CD4-positive, alpha-beta T cell treated with Interleukin-4 for 4 hours (primary cell): ENCODE measurements at regions not wholly inside any gene's neighbourhood (a gene's known extent, or its start where the extent isn't known, plus 50 kb on each side); places are given as distances from the start of the nearest gene placed in this dataset.

ENCODE experiments used
- DNase-seq: peaks from one replicate; pipeline ENCODE4 v3.0.0-alpha.2; 2020

DNA sequence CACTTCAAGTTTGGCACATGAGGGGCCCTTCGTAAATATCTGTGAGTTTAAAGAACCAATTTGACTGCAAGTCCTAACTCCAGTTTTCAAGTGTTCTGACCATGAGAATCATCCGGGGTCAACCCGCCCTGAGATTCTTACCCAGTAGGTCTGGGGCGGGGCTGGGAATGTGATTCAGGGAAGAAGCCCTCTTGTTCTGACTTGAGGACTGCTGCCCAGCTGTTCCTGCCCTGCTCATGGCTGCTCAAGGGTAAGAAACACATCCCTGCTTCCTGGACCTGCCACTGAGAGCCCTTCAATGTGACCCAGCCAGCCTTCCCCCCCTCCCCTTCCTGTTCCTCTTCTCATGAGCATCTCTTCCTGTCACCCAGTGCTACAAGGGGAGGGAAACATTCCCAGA lies 92.7 kb upstream of the PGRMC2 start:
- DNase-seq, result no peak

DNA sequence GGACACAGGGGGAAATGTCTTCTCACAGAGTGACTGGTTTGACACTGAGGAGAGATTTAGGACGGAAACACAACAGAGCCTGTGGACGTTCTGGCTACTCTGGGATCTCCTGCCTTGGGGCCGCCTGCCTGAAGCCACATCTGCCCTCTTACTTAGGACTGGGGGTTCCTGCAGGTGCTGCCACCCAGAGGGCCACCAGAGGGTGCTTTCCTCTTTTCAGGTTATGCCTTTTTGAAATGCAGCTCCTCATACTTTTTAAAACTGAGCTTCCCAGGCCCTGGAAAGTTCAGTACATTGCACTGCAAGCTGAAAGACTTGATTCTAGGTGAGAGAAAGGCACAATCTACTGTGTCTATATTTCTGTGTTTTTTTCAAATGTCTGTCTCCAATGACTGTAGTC lies 92.2 kb upstream of the PGRMC2 start:
- no peak for DNase-seq

- DNase-seq, result no peak
Measured at GRCh38 chr4:128378668-128379067, 91.1 kb upstream of the PGRMC2 start.

DNA sequence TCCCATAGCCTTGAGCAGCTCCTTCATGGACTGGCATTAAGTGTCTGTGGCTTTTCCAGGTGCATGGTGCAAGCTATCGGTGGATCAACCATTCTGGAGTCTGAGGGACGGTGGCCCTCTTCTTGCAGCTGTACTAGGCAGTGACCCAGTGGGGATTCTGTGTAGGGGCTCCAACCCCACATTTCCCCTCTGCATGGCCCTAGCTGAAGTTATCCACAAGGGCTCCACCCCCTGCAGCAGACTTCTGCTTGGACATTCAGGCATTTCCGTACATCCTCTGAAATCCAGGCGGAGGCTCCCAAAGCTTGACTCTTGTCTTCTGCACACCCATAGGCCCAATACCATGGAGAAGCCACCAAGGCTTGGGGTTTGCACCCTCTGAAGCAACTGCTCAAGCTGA lies 89.3 kb upstream of the PGRMC2 start:
- DNase-seq, result no peak

- no peak for DNase-seq
Measured at GRCh38 chr4:128376303-128376702, 88.7 kb upstream of the PGRMC2 start.

DNA sequence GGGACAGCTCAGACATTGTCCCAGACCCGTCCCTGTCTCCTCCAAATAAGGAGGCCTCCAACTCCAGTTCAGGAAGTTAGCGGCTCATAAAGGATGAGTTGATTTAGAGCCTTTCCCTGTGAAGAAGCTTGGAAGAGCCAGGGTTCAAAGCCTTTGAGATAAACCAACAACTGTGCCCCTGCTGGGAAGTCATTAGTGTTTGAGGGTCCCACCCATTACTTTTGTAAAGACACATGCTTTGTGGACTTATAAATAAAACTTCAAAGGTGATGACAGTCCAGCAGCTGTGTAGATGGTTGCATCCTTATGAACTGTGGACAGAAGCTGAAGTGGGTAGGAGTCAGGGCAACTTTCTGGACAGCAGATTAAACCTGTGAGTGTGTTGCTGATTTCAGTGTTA lies 86.0 kb upstream of the PGRMC2 start:
- no peak for DNase-seq

DNA sequence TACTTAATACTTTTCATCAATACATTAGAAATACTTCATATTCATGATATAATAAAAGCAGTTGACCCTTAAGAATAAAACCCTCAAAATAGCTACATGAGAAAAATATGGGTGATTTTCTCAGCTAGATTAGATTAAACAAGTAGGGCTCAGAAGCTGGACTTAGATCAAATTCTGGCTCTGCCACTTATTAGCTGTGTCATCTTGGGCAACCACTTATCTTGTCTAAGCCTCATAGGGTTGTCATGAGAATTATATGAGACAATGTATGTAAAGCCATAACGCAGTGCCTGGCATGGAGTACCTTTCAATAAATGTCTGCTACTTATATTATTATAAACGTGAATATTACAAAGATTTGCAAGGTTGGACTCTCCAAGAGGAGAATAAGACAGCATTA lies 84.3 kb upstream of the PGRMC2 start:
- DNase-seq, result no peak

DNA sequence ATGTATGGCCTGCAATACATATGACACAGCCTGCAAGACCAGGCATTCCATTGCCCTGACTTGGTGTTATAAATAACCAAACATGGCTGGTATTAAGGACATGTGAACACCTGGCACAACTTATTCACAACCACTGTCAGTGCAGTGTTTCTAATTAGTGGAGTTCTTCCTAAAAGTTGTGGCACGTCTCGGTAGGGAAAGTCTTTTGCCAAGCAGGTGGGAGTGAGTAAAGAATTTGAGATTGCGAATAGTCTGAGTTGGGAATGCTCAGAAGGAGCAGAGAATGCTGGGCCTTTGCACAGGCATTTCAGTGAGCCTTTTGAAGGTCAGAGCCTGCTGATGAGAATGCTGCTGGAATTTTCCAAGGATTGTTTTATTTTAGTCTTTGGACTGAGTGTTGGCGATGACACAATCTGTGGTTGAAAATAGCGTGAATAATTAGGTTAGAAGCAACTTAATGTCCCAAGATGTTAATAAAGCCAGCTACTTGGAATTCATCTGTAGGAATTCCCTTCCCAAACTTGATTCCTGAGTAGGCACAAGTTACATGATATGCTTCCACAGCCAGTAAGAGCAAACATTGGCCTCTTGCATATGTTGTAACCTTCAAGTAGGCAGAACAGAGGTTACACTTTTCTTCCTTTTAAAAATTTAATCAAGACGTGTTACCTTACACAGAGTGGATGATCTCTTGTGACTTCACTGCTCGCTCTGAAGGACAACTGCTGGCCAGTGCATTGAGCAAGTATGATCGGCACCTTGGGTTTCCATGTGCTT lies 83.6 kb upstream of the PGRMC2 start:
- DNase-seq, result no peak

- DNase-seq, result no peak
Measured at GRCh38 chr4:128366212-128366611, 78.6 kb upstream of the PGRMC2 start.

DNA sequence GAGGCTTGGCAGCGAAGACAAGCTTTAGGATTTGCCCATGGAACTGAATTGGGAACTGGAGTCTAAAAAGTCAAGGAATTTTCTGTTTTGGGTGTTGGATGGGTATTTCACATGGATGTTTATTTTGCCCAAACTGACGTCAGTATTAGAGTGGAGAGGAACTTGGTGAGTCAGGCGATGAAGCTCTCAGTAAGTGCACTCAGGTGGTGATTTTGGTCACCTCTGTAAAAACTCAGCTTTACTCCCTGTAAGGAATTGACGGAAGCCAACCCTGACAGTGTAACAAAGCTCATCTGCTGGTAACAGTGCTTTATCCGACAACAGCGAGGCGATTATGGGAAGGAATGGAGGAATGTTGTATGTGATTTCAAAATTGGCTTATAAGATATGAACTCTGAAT lies 77.0 kb upstream of the PGRMC2 start:
- no peak for DNase-seq

DNA sequence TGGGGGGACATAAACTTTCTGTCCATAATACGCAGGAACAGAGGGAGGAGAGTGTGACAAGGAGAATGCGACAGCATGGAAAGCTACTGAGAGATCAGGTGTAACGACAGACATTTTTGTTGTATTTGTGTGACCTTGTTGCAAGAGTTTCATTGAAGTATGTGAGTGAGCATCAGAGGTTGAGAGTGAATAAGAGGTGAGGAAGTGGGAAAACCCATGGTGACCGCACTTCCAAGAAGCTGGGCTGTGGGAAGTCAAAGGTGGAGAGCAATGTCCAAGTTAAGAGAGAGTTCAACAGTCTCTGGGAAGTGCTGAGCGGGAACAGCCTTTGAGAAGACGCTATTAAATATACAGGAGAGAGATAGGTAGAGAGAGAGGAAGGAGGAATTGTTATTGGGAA lies 76.4 kb upstream of the PGRMC2 start:
- no peak for DNase-seq

DNA sequence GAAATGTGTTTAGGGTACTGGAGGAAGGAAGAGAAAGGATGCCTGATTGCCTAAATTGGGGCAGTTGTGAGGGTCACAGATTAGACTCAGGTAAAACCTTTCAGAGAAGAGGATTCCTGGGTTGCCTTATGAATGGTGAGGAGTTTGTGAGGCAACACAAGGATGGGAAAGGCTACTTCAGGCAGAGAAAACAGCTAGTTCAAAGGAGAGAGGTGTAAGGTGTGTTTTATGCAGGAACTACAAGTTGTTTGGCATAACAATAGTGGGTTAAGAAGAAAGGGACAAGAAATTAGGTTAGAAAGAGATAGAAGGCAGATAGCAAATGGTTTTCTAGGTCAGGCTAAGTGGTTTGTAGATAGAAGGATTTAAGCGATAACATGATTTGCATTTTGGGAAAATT lies 75.1 kb upstream of the PGRMC2 start:
- DNase-seq, result no peak

GRCh38 chr4:128359422-128359821 lies 71.8 kb upstream of the PGRMC2 start:
- DNase-seq, result no peak

DNA sequence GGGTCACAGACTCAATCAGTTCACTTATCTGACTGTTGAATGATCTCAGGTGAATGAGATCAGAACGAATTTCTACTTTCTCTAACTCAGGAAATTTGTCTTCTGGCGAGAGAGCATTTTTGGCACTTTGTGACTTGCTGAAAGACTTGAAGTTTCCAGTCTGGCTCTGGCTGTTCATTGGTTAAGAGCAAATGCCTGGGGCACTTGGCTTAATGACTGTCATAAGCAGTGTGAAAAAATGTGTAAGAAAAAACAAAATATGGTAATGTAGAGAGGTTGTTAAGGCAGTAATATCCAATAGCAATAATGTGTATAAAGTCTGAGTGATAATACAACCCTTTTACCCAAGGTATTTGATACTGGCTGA lies 71.3 kb upstream of the PGRMC2 start:
- no peak for DNase-seq

DNA sequence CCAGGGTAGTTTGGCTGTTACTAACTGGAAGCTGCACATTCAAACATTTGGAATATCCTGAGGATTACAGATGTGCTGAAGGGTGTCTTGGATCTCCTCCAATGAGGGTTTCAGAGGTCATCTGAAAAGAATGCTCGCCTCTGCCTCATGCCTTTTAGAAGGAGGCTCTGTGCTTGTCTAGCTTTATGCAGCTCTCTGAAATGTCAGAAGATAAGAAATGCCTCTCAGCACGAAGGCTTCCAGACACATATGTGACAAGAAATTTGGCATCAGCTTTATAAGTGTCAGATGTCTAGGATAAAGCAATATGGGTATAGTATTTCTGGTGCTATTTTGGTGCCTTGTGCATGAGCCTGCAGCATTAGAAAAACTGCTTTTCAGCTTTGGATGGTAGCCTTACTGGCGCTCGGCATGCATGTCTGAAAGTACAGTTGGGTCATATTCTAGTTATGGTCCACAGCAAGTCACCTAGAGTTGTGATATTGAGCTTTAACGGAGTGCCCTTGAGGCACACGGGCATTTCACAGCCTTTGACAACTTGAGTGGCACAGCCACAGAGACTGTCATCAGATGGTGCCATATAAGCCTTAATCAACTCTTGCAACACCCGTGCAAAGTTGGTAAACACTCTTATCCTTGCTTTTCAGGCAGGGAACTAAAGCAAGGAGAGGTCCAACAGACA lies 70.8 kb upstream of the PGRMC2 start:
- no peak for DNase-seq

DNA sequence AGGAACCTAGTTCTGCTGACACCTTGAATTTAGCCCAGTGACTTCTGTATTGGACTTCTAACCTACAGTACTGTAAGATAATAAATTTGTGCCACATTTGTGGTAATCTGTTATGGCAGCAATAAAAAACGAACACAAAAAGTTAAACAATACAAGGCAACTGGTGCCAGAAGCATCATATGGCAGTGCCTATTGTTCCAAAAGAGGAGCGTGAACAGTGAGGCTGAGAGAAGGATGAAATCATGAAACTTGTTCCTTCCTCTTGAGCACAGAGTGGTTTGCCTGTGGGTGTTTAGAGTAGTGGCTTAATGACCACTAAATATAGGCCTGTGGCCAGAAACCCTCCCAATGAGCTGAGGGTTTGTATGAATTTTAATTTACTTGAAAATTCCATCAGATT lies 69.7 kb upstream of the PGRMC2 start:
- DNase-seq, result no peak

DNA sequence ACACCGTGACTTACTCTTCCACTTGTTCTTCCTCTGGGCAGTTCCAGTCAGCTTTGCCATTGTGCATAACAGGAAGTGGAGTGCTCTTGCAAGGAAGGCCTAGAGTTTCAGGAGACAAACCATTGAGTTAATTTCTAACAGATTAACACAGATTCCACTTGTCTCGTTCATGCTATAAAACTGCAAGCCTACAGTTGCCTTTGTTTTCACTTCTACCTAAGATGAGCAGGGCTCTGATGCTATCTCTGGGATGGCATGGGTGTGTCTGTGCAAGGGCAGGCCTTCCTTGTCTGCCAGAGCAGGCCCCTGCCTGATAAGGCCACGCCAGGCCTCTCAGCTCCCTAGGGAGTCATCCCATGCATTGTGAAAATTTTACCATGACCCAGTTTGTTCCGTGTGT lies 67.7 kb upstream of the PGRMC2 start:
- DNase-seq, result no peak

- DNase-seq, result no peak
Measured at GRCh38 chr4:128354205-128354821, 66.7 kb upstream of the PGRMC2 start.

- no peak for DNase-seq
Measured at GRCh38 chr4:128353791-128354190, 66.2 kb upstream of the PGRMC2 start.

DNA sequence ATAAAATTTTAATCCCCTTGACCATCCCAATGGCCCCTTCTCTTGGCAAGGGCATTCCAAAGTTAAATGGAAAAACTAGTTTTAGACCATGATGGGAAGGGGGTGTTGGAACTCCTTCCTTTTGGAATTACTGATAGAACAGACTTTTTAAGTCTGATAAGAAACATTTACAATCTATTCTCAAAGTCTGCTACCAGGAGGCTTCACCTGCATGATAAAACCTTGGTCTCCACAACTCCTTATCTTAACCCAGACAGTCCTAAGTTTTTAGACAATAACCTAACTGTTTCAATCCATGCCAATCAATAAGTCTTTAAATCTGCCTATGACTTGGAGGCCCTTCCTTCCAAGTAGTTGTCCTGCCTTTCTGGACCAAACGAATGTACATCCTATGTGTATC lies 63.9 kb upstream of the PGRMC2 start:
- no peak for DNase-seq

DNA sequence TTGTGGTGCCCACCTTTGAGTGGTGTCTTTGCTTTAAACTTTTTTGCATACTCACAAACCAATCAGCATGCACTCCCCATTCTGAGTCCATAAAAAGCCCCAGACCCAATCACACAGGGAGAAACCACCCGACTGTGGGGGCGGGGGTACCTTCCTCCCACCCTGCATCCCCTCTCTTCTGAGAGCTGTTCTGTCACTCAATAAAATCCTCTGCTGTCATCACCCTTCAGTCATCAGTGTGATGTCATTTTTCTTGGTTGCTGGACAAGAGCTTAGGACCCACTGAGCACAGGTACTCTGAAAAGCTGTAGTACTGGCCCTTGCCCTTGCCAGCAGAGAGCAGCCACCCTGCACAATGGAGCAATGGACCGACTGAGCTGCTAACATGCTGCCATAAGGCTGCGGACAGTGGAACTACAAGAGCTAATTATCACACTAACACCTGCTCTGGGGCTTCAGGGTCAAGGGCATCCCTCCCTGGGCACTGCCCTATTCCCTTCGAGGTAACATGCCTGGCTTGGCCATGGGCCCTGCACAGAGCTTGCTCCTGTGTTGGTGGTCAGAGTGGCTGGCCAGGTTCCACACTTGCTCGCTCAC lies 62.9 kb upstream of the PGRMC2 start:
- DNase-seq, result no peak

- no peak for DNase-seq
Measured at GRCh38 chr4:128349921-128350320, 62.3 kb upstream of the PGRMC2 start.

DNA sequence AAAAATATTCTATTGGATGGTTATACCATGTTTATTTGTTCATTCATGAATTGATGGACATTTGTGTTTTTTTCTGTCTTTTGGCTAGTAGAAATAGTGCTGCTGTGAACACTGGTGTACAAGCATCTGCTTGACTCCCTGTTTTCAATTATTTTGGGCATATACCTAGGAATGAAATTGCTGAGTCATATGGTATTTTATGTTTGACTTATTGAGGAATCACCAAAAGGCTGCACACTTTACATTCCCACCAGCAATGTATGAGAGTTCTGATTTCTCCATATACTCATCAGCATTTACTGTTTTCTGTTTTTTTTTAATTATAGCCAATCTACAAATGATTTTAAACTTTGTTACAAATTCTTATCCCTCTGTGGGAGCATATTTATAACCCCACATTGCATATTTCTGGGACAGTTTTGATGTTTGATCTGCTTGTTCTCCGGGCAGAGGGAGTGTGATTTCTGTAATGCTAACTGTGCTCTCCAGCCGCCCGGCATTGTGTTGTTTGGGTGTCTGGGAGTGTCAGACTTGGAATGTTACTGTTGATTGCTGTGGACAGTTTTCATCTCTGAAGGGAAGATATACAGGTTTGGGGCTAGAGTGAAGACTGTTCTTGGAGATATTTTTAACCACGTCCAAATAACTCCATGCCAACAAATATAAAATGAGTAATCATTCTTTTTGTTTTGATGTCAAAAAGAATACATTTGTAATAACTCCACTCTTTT lies 60.5 kb upstream of the PGRMC2 start:
- no peak for DNase-seq
